A172 (cell line): ENCODE measurements at regions not wholly inside any gene's neighbourhood (a gene's known extent, or its start where the extent isn't known, plus 50 kb on each side); places are given as distances from the start of the nearest gene placed in this dataset.

Experiments
- DNase-seq: peaks from one replicate; pipeline ENCODE4 v3.0.0-alpha.2; 2015; ENCODE audit warnings: low spot score

GRCh38 chr9:8088477-8088876, 288.9 kb upstream of the DMAC1 start:
- no peak for DNase-seq

- DNase-seq: no peak
These were observed 286.4 kb upstream of the DMAC1 start for GRCh38 chr9:8085986-8086385.

GRCh38 chr9:8078641-8079140, 279.1 kb upstream of the DMAC1 start:
- no peak for DNase-seq

- DNase-seq: no peak
These were observed 275.2 kb upstream of the DMAC1 start for GRCh38 chr9:8074713-8075286.

GRCh38 chr9:8071445-8071798, 271.8 kb upstream of the DMAC1 start:
- DNase-seq: no peak

GRCh38 chr9:8070779-8071444, 271.3 kb upstream of the DMAC1 start:
- DNase-seq: no peak

- DNase-seq: no peak
These were observed 262.9 kb upstream of the DMAC1 start for GRCh38 chr9:8062459-8062858.

GRCh38 chr9:8053501-8053900, 253.9 kb upstream of the DMAC1 start:
- no peak for DNase-seq

GRCh38 chr9:8052991-8053390, 253.4 kb upstream of the DMAC1 start:
- no peak for DNase-seq

- no peak for DNase-seq
These were observed 238.2 kb upstream of the DMAC1 start for GRCh38 chr9:8037745-8038144.

- DNase-seq: no peak
These were observed 237.4 kb upstream of the DMAC1 start for GRCh38 chr9:8036914-8037524.

GRCh38 chr9:8033794-8034193, 234.2 kb upstream of the DMAC1 start:
- DNase-seq: no peak

- DNase-seq: peak; percentile 12
These were observed 230.5 kb upstream of the DMAC1 start for GRCh38 chr9:8030095-8030494.

GRCh38 chr9:8027351-8027750, 227.8 kb upstream of the DMAC1 start:
- DNase-seq: no peak

- DNase-seq: no peak
These were observed 226.0 kb upstream of the DMAC1 start for GRCh38 chr9:8025551-8025950.

GRCh38 chr9:8020186-8020585, 220.6 kb upstream of the DMAC1 start:
- no peak for DNase-seq

GRCh38 chr9:8019636-8020035, 220.1 kb upstream of the DMAC1 start:
- DNase-seq: no peak

- no peak for DNase-seq
These were observed 215.6 kb upstream of the DMAC1 start for GRCh38 chr9:8014997-8015682.

GRCh38 chr9:8012986-8013385, 213.4 kb upstream of the DMAC1 start:
- peak; percentile 22 for DNase-seq

- no peak for DNase-seq
These were observed 212.4 kb upstream of the DMAC1 start for GRCh38 chr9:8011974-8012373.

GRCh38 chr9:7996558-7996957, 197.0 kb upstream of the DMAC1 start:
- no peak for DNase-seq

- DNase-seq: no peak
These were observed 189.2 kb upstream of the DMAC1 start for GRCh38 chr9:7988644-7989280.
